ENCODE measurements at regions not wholly inside any gene's neighbourhood (a gene's known extent, or its start where the extent isn't known, plus 50 kb on each side); places are given as distances from the start of the nearest gene placed in this dataset.

- CTCF ChIA-PET, result no interaction called here
- H3K27ac Mint-ChIP-seq, result no peak overlapping the region
- Histone ChIP-seq H2AFZ (ENCODE audit: insufficient read depth, low read depth, low read length, poor library complexity, severe bottlenecking) (no peak overlapping the region), H3K79me2 (ENCODE audit: control insufficient read depth, insufficient read depth, low read length) (no peaks in the 10 kb centered on the region), H3K36me3 (replicated peaks in 1 of 2; ENCODE audit: control extremely low read depth in 1 of 2, control insufficient read depth in 1 of 2, extremely low read depth in 1 of 2, insufficient read depth in 2 of 2, low read length in 1 of 2) (no peaks in the 10 kb centered on the region), H3K4me3 (ENCODE audit: control extremely low read depth in 1 of 5, extremely low read depth in 1 of 5, insufficient read depth in 1 of 5, low read depth in 2 of 5, low read length in 4 of 5) (no peak overlapping the region), H3K4me1 (ENCODE audit: control insufficient read depth in 2 of 2, insufficient read depth in 2 of 2, low read length in 2 of 2) (peaks cover 15 to 22% of the 10 kb centered on the region in 2 donors), H4K20me1 (ENCODE audit: control insufficient read depth, insufficient read depth, low read length, poor library complexity, severe bottlenecking) (no peaks in the 10 kb centered on the region), H3K27me3 (replicated peaks in 1 of 4; ENCODE audit: control extremely low read depth in 1 of 4, control insufficient read depth in 3 of 4, insufficient read depth in 4 of 4, low read length in 3 of 4) (peaks cover 0 to 48% (median 25%) of the 10 kb centered on the region in 4 experiments), H3K9me3 (ENCODE audit: control extremely low read depth in 1 of 3, control insufficient read depth in 2 of 3, insufficient read depth in 1 of 3, low read length in 2 of 3) (peaks cover 0 to 4% (median 0%) of the 10 kb centered on the region in 3 donors), H3K27ac (ENCODE audit: low read length in 2 of 2) (no peak overlapping the region), H3K4me2 (replicated peaks; ENCODE audit: low read depth, low read length, poor library complexity, severe bottlenecking) (peak overlapping the region; percentile 57), H3K9ac (ENCODE audit: low read length) (no peak overlapping the region)
- TF ChIP-seq CTCF (IDR thresholded peaks at IDR 0.05) (no peak), EZH2 (IDR thresholded peaks at IDR 0.05; ENCODE audit: borderline replicate concordance, insufficient read depth, low read depth, low read length, poor library complexity, severe bottlenecking) (no peak)
- no peaks in the 10 kb centered on the region for H3K9me3 Mint-ChIP-seq (ENCODE audit: insufficient read depth)
- H3K4me3 Mint-ChIP-seq, result peak overlapping the region; percentile 47
- WGBS (ENCODE audit: insufficient coverage), result 7% methylated on average over 73 of the region's 74 CpGs
- peaks cover 51% of the 10 kb centered on the region for H3K27me3 Mint-ChIP-seq
- H3K4me1 Mint-ChIP-seq, result peaks cover 23% of the 10 kb centered on the region
- POLR2A ChIA-PET, result no interaction called here
- intact Hi-C loops (cut with micrococcal nuclease), result no loop called here
- no peak for DNase-seq
- ATAC-seq (ENCODE audit: low read depth), result no peak
These were observed 82.7 kb upstream of the DHRSX start for GRCh38 chrX:2583194-2584162.

GRCh38 chrX:2582667-2583066 is 81.9 kb upstream of the DHRSX start:
- peaks cover 54% of the 10 kb centered on the region for H3K27me3 Mint-ChIP-seq
- H3K4me1 ChIP-seq (ENCODE audit: control insufficient read depth in 2 of 2, insufficient read depth in 2 of 2, low read length in 2 of 2), result peaks cover 15 to 22% of the 10 kb centered on the region in 2 donors
- no peaks in the 10 kb centered on the region for H3K79me2 ChIP-seq (ENCODE audit: control insufficient read depth, insufficient read depth, low read length)
- DNase-seq (no peak), ATAC-seq (ENCODE audit: low read depth) (no peak)
- no peak overlapping the region for H3K4me2 ChIP-seq (replicated peaks; ENCODE audit: low read depth, low read length, poor library complexity, severe bottlenecking)
- no peaks in the 10 kb centered on the region for H3K9me3 Mint-ChIP-seq (ENCODE audit: insufficient read depth)
- H3K4me3 Mint-ChIP-seq, result peak overlapping the region; percentile 13
- no peak overlapping the region for H2AFZ ChIP-seq (ENCODE audit: insufficient read depth, low read depth, low read length, poor library complexity, severe bottlenecking)
- peaks cover 23% of the 10 kb centered on the region for H3K4me1 Mint-ChIP-seq
- H3K9me3 ChIP-seq (ENCODE audit: control extremely low read depth in 1 of 3, control insufficient read depth in 2 of 3, insufficient read depth in 1 of 3, low read length in 2 of 3), result peaks cover 0 to 3% (median 0%) of the 10 kb centered on the region in 3 donors
- intact Hi-C loops (cut with micrococcal nuclease), result no loop called here
- 47% methylated on average over 6 of the region's 8 CpGs for WGBS (ENCODE audit: insufficient coverage)
- H3K27ac ChIP-seq (ENCODE audit: low read length in 2 of 2), result no peak overlapping the region
- no peak overlapping the region for H3K9ac ChIP-seq (ENCODE audit: low read length)
- ChIA-PET CTCF (no interaction called here), POLR2A (no interaction called here)
- no peak for TF ChIP-seq EZH2 (IDR thresholded peaks at IDR 0.05; ENCODE audit: borderline replicate concordance, insufficient read depth, low read depth, low read length, poor library complexity, severe bottlenecking)
- no peak for TF ChIP-seq CTCF (IDR thresholded peaks at IDR 0.05)
- no peaks in the 10 kb centered on the region for H3K36me3 ChIP-seq (replicated peaks in 1 of 2; ENCODE audit: control extremely low read depth in 1 of 2, control insufficient read depth in 1 of 2, extremely low read depth in 1 of 2, insufficient read depth in 2 of 2, low read length in 1 of 2)
- no peak overlapping the region for H3K4me3 ChIP-seq (ENCODE audit: control extremely low read depth in 1 of 5, extremely low read depth in 1 of 5, insufficient read depth in 1 of 5, low read depth in 2 of 5, low read length in 4 of 5)
- H3K27me3 ChIP-seq (replicated peaks in 1 of 4; ENCODE audit: control extremely low read depth in 1 of 4, control insufficient read depth in 3 of 4, insufficient read depth in 4 of 4, low read length in 3 of 4), result peaks cover 0 to 52% (median 25%) of the 10 kb centered on the region in 4 experiments
- no peak overlapping the region for H3K27ac Mint-ChIP-seq
- no peaks in the 10 kb centered on the region for H4K20me1 ChIP-seq (ENCODE audit: control insufficient read depth, insufficient read depth, low read length, poor library complexity, severe bottlenecking)
